B cell (primary cell): ENCODE measurements at regions not wholly inside any gene's neighbourhood (a gene's known extent, or its start where the extent isn't known, plus 50 kb on each side); places are given as distances from the start of the nearest gene placed in this dataset.

ENCODE experiments used
- ATAC-seq: fragments of 200-7000 bp; cut with Tn5 transposase; one replicate; pipeline ENCODE4 v1.10.0; 2021; ENCODE audit warnings: low read depth, mild to moderate bottlenecking, moderate number of reproducible peaks, moderate library complexity
- CTCF ChIA-PET: fragments of 350-600 bp; sonication (Branson Sonifier 250); formaldehyde crosslinking; loops from one replicate; lab custom pipeline; 2021; ENCODE audit warnings: antibody characterized with exemption, inconsistent platforms; lab: Charles Lee
- POLR2A ChIA-PET: fragments of 350-600 bp; sonication (Branson Sonifier 250); formaldehyde crosslinking; loops from one replicate; lab custom pipeline; 2021; ENCODE audit warnings: antibody characterized with exemption; lab: Charles Lee
- DNase-seq: peaks from one replicate; pipeline ENCODE4 v3.0.0; 2013
- H2AFZ ChIP-seq: 2 replicates; pipeline ENCODE4 v1.6.1; 2012; ENCODE audit warnings: mild to moderate bottlenecking, low read depth, low read length; ENCODE audit not compliant: insufficient read depth, poor library complexity, severe bottlenecking
- H3K27ac ChIP-seq, 2 donors: 1 replicate in 1 of 2; 2 replicates in 1 of 2; pipeline ENCODE4 v1.5.1; 2012 to 2013; ENCODE audit warnings: low read length in 2 of 2, mild to moderate bottlenecking in 2 of 2, moderate library complexity in 1 of 2
- H3K27me3 ChIP-seq, 4 experiments: fragments of 200-600 bp in 1 of 4; sonication (generic) in 1 of 4; replicated peaks in 1 of 4; 1 replicate in 2 of 4; 2 replicates in 2 of 4; pipeline versions ENCODE4 v1.6.1 to v1.7.0; 2013 to 2016; ENCODE audit warnings: low read length in 3 of 4, mild to moderate bottlenecking in 2 of 4, mixed read lengths in 1 of 4, moderate library complexity in 1 of 4; ENCODE audit not compliant: insufficient read depth in 4 of 4, control insufficient read depth in 3 of 4; ENCODE audit errors: control extremely low read depth in 1 of 4
- H3K36me3 ChIP-seq, 2 experiments: replicated peaks in 1 of 2; 1 replicate in 1 of 2; 2 replicates in 1 of 2; pipeline versions ENCODE4 v1.6.1 to v1.7.1; 2013; ENCODE audit warnings: low read length in 1 of 2; ENCODE audit not compliant: insufficient read depth in 2 of 2, control insufficient read depth in 1 of 2; ENCODE audit errors: control extremely low read depth in 1 of 2, extremely low read depth in 1 of 2
- H3K4me1 ChIP-seq, 2 donors: fragments of 200-600 bp in 1 of 2; sonication (generic) in 1 of 2; 1 replicate in 1 of 2; 2 replicates in 1 of 2; pipeline versions ENCODE4 v1.5.1 to v1.6.1; 2013 to 2017; ENCODE audit warnings: low read length in 2 of 2; ENCODE audit not compliant: control insufficient read depth in 2 of 2, insufficient read depth in 2 of 2
- H3K4me2 ChIP-seq: replicated peaks from 2 replicates; pipeline ENCODE3; 2012; ENCODE audit warnings: mild to moderate bottlenecking, low read depth, low read length; ENCODE audit not compliant: poor library complexity, severe bottlenecking
- H3K4me3 ChIP-seq, 5 experiments: fragments of 200-600 bp in 1 of 5; sonication (generic) in 1 of 5; 1 replicate in 3 of 5; 2 replicates in 2 of 5; pipeline versions ENCODE4 v1.5.1 to v1.7.0; 2011 to 2016; ENCODE audit warnings: low read length in 4 of 5, mild to moderate bottlenecking in 4 of 5, low read depth in 2 of 5, control low read depth in 1 of 5, moderate library complexity in 1 of 5; ENCODE audit not compliant: insufficient read depth in 1 of 5; ENCODE audit errors: control extremely low read depth in 1 of 5, extremely low read depth in 1 of 5
- H3K79me2 ChIP-seq: fragments of 200-600 bp; sonication (generic); one replicate; pipeline ENCODE4 v1.6.0; 2016; ENCODE audit warnings: low read length; ENCODE audit not compliant: control insufficient read depth, insufficient read depth
- H3K9ac ChIP-seq: fragments of 200-600 bp; sonication (generic); 2 replicates; pipeline ENCODE4 v1.6.1; 2017; ENCODE audit warnings: mild to moderate bottlenecking, low read length, moderate library complexity
- H3K9me3 ChIP-seq, 3 donors: one replicate each; pipeline versions ENCODE4 v1.6.1 to v1.7.1; 2013; ENCODE audit warnings: low read length in 2 of 3; ENCODE audit not compliant: control insufficient read depth in 2 of 3, insufficient read depth in 1 of 3; ENCODE audit errors: control extremely low read depth in 1 of 3
- H4K20me1 ChIP-seq: 2 replicates; pipeline ENCODE4 v1.6.0; 2012; ENCODE audit warnings: mild to moderate bottlenecking, low read length; ENCODE audit not compliant: insufficient read depth, control insufficient read depth, poor library complexity, severe bottlenecking
- H3K27ac Mint-ChIP-seq: one replicate; pipeline ENCODE4 v1.8.0; 2021; ENCODE audit warnings: mixed read lengths
- H3K27me3 Mint-ChIP-seq: one replicate; pipeline ENCODE4 v1.8.0; 2021; ENCODE audit warnings: mixed read lengths
- H3K4me1 Mint-ChIP-seq: one replicate; pipeline ENCODE4 v1.8.0; 2021; ENCODE audit warnings: mixed read lengths
- H3K4me3 Mint-ChIP-seq: one replicate; pipeline ENCODE4 v1.8.0; 2021; ENCODE audit warnings: mixed read lengths
- H3K9me3 Mint-ChIP-seq: one replicate; pipeline ENCODE4 v1.8.0; 2022; ENCODE audit warnings: mixed read lengths; ENCODE audit not compliant: insufficient read depth
- EZH2 ChIP-seq: IDR thresholded peaks from 2 replicates; pipeline ENCODE4 v1.6.1; 2012; ENCODE audit warnings: borderline replicate concordance, low read depth, mild to moderate bottlenecking, moderate library complexity, low read length; ENCODE audit not compliant: insufficient read depth, poor library complexity, severe bottlenecking
- WGBS: methylation state at CpG from one replicate; pipeline ENCODE4 v1.1.5; 2013; ENCODE audit warnings: missing lambda C conversion rate; ENCODE audit not compliant: insufficient coverage; 5-methylcytosine and 5-hydroxymethylcytosine counted together
- intact Hi-C: fragments of 100-400 bp; cut with micrococcal nuclease; formaldehyde crosslinking; loops from one replicate; pipeline ENCODE4 v1.10.0; 2022
- TF ChIP-seq, protein P1 (sequence below): fragments of 200-600 bp; IDR thresholded peaks from one replicate; pipeline ENCODE4 v1.8.0; 2022; ENCODE audit warnings: antibody characterized with exemption, mild to moderate bottlenecking

GRCh38 chr1:184903111-184903692 is 71.1 kb downstream of the NIBAN1 start:
- Histone ChIP-seq H3K9me3 (peaks cover 0 to 6% (median 0%) of the 10 kb centered on the region in 3 donors), H3K9ac (no peak overlapping the region), H3K27me3 (no peaks in the 10 kb centered on the region), H3K79me2 (no peaks in the 10 kb centered on the region), H3K4me1 (peaks cover 4 to 9% of the 10 kb centered on the region in 2 donors), H4K20me1 (no peaks in the 10 kb centered on the region), H3K36me3 (no peaks in the 10 kb centered on the region), H3K4me3 (no peak overlapping the region), H3K4me2 (no peak overlapping the region), H3K27ac (no peak overlapping the region), H2AFZ (no peak overlapping the region)
- ChIA-PET POLR2A (no interaction called here), CTCF (interaction anchor here (1.3 kb wide), 1 partner anchor 35 kb away, joined by 4 read pairs; no protein-coding TSS in a partner anchor)
- ATAC-seq (no peak), DNase-seq (no peak)
- Mint-ChIP-seq H3K9me3 (no peaks in the 10 kb centered on the region), H3K27ac (no peak overlapping the region), H3K4me1 (peaks cover 10% of the 10 kb centered on the region), H3K4me3 (no peak overlapping the region), H3K27me3 (no peaks in the 10 kb centered on the region)
- intact Hi-C loops, result no loop called here
- WGBS, result 92% methylated on average over 2 of the region's 2 CpGs
- TF ChIP-seq, protein P1, sequence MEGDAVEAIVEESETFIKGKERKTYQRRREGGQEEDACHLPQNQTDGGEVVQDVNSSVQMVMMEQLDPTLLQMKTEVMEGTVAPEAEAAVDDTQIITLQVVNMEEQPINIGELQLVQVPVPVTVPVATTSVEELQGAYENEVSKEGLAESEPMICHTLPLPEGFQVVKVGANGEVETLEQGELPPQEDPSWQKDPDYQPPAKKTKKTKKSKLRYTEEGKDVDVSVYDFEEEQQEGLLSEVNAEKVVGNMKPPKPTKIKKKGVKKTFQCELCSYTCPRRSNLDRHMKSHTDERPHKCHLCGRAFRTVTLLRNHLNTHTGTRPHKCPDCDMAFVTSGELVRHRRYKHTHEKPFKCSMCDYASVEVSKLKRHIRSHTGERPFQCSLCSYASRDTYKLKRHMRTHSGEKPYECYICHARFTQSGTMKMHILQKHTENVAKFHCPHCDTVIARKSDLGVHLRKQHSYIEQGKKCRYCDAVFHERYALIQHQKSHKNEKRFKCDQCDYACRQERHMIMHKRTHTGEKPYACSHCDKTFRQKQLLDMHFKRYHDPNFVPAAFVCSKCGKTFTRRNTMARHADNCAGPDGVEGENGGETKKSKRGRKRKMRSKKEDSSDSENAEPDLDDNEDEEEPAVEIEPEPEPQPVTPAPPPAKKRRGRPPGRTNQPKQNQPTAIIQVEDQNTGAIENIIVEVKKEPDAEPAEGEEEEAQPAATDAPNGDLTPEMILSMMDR, result no peak
- no peak for TF ChIP-seq EZH2

GRCh38 chr1:184900507-184900906 is 73.8 kb downstream of the NIBAN1 start:
- H3K9me3 Mint-ChIP-seq, result no peaks in the 10 kb centered on the region
- Histone ChIP-seq H3K79me2 (no peaks in the 10 kb centered on the region), H3K9me3 (peaks cover 0 to 6% (median 0%) of the 10 kb centered on the region in 3 donors), H3K27me3 (no peaks in the 10 kb centered on the region), H2AFZ (no peak overlapping the region), H3K4me1 (peaks cover 3 to 8% of the 10 kb centered on the region in 2 donors), H3K27ac (no peak overlapping the region), H3K4me3 (no peak overlapping the region), H4K20me1 (no peaks in the 10 kb centered on the region), H3K9ac (no peak overlapping the region), H3K36me3 (no peaks in the 10 kb centered on the region), H3K4me2 (no peak overlapping the region)
- H3K4me3 Mint-ChIP-seq, result no peak overlapping the region
- 80% methylated on average over 1 of the region's 4 CpGs for WGBS
- intact Hi-C loops, result no loop called here
- peaks cover 10% of the 10 kb centered on the region for H3K4me1 Mint-ChIP-seq
- no peak for TF ChIP-seq EZH2
- TF ChIP-seq, protein P1, result no peak
- ATAC-seq (no peak), DNase-seq (no peak)
- H3K27me3 Mint-ChIP-seq, result no peaks in the 10 kb centered on the region
- no peak overlapping the region for H3K27ac Mint-ChIP-seq
- POLR2A ChIA-PET, result no interaction called here
- CTCF ChIA-PET, result no interaction called here
